GM21526 (cell line): ENCODE measurements at regions not wholly inside any gene's neighbourhood (a gene's known extent, or its start where the extent isn't known, plus 50 kb on each side); places are given as distances from the start of the nearest gene placed in this dataset.

Source experiments
- ATAC-seq: cut with Tn5 transposase; IDR thresholded peaks from one replicate; pipeline ENCODE4 v1.9.1; 2021; ENCODE audit warnings: moderate library complexity; ENCODE audit not compliant: unreplicated experiment, low FRiP score

DNA sequence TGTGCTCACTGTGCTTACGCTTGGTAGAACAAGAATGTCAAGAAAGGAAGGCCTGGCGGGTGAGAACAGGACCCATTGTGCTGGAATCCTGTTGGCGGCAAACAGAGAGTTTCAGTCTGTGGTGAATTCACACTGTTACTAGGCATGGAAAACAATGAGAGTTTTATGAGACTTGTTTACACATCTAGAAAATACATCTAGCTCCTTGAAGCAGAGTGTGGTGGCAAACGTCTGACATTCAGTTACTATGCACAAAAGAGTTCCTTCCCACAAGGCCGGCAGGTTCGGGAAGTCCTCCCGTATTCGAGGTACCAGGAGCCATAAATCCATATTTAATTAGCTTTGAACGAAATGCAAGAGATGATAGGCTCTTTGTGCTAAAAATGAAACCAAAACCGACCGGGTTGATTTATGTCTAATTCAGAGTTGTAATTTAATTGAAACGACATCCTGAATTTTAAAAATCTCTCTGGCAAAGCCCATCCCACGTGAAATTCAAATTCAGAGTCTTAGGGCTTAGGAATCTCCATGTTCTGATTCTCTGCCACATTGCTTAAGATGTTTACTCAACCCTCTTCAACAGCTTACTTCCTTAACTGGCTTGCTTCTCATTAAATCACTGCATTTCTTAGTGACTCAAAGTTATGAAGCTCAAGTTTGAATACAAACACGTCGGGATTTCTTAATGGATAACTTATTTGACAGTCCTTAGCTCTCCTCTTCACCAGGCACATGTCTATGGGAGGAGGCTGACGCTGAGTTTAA, 299.9 kb upstream of the PITRM1 start:
- ATAC-seq = no peak

DNA sequence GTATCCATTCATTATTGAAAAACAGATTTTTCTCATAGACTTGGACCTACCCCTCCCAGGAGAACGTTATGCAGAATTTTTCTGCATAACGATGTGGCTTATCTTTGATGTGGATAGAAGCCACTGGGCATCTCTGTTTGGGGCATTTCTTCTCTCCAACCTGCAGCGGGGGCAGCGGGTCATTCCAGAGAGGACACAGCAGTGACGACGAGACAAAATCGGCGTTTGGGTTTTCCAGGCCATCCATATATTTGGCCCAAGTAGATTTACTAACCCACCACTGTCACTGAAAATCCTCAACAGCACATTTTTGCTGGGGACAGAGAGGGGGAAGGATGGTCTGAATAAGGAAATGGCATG, 299.3 kb upstream of the PITRM1 start:
- no peak for ATAC-seq

DNA sequence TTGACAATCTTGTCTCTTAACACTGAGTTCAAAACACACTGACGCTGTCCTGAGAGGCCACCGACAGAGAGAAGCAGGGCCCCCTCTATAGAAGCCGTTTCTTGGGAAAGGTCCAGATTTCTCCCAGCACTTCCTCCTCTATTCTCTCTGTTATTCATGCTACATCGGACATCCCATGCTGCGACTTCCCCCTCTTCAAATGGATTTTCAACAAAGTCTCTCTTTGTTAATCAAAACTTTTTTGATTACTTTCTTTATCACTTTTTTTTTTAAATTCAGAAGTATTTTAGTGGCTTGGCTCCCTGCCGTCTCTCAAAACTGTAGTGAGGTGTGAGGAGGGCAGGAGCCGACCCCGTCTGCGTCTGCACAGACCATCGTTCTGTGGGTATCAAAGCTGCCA, 298.9 kb upstream of the PITRM1 start:
- ATAC-seq = no peak

DNA sequence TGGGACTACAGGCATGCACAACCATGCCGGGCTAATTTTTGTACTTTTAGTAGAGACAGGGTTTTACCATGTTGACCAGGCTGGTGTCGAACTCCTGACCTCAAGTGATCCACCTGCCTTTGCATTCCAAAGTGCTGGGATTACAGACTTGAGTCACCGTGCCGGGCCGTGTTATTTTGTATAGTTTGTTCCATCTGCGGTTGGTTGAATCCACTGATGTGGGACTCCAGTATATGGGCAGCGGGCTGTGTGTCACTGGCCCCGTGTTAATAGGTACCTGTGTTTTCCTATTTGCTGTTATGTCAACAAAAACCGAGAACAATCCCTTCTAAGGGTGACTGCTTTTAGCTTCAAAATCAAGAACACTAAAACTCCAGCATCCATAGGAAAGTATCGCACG, 297.6 kb upstream of the PITRM1 start:
- no peak for ATAC-seq

DNA sequence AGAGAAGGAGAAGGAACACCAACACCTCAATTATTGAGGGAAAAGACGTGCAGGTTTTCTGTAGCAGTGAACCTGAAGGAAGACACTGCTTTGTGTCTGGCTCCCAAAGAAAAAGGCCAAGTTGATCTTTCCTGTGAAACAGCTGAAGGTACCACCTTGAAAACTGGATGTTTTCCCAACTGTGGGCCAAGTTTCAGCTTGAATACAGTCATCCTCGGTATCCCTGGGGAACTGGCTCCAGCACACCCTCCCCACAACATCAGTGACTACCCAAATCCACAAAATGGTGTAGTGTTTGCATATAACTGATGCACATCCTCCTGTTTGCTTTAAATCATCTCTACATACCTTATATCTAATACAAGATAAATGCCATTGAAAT, 297.0 kb upstream of the PITRM1 start:
- no peak for ATAC-seq

DNA sequence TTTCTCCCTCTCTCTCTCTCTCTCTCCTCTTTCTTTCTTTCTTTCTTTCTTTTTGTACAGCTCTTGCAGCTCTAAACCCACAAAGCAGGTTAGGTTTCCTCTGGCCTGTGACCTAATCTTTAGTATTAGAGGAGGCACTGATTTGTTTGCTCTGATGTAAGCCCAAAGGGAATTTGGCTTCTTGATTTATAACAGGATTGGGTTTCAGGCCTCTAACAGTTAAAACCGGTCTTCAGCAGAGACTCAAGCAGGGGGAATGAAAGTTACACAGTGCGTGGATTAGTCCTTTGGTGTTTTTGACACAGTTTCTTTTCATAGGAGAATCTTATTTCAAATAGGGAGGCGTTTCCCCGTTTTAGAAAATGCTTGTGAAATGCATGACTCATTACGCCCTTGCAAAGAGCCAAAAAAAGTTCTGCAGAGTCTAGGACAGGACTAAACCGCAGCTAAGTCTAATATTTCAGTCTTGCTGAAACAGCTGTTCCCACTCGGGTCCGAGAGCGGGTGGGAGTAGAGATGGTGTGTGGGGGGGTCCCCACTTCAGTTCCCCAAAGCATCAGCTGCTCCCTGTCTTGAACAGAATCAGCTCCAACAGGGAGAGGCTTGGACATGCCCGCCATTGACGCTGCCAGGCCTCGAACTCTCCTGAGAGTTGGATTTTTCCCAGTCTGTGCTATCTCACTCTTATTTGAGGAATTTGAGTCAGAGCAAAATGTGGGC, 296.5 kb upstream of the PITRM1 start:
- no peak for ATAC-seq

DNA sequence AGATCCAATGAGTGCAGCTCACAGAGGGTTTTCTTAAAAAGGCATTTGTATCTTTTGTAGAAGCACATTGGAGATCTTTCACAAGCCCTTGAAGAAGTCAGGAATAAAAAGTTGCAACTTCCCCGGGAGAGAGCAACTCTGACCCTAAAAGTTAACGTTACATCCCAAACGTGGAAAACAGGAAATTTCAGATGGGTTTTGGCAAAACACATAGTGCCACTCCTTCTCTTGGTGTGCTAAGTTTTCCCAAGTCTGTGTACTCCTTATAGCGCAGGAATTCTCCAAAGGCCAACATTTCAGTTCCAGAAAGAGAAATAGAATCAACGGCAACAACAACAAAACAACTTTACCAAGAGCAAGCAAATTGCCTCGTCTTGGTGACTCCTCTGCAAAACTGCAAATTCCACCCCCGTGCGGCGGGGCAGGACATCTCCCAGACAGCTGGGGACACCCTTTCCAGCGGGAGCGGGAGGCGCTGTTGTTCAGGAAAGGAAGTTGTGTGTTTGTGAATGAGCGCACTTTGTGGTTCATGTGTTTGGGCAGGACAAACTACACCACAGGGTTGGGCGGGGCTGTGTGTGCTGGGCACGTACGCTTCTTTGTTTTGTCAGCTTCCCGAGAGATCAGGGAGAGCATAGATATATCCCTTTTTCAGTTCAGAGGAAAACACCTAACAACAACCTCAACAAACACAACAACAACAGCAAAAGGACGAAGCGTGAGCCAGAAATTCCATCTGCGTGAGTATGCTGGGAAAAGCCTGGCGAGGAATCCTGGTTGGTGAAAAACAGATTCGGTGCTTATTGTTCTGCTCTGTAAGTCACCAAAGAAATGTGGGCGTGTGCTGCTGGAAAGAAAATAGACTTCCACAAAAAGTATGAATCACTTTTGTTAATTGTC, 294.7 kb upstream of the PITRM1 start:
- no peak for ATAC-seq

DNA sequence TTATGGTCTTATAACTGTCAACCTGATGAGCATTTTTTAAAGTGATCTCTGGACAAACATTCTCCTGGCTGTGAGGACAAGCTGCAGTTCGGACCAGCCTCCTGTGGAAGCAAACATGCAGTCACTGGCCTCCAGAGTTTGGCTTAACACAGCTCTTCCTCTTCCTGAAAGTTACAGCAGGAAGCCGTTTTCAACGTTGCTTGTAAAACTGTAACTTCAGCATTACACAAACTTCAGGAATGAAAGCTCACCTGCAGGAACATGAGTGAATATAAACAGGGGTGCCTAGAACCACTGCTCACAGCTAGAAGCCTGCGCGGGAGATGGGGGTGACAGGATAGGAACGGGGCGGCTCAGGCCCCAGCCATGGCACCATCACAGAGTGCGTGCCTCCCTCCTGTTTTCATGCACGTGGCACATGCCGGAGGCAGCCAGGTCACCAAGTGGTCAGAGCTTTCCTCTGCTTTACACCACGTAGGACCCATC, 292.9 kb upstream of the PITRM1 start:
- no peak for ATAC-seq

DNA sequence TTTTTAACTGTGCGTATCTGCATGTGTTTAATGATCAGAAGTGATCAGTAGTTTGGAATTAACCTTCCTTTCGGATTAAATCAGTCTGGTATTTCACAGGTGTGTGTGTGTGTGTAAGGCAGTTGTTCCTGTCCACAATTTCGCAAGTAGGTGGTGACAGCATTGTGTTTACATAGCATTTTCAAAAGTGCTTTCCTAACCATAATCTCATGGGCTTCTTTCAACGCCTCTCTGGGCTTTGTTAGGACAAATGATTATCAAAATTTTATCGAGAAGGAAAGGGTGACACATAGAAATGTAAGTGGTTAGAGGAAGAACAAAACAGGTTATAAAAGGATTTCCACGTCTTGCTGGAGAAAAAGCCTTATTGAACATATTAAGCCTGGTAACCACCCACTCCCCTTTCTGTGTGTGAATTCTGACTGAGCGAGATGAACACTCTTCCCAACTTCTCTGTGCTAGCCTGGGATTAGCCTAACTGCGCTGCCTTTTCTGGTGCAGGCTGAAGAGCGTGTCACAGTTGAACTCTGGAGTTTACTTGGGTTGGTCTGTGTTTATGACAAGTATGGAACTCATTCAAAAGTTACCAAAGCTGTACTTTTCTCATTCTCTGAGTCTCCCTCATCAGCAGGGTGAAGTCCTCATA, 292.3 kb upstream of the PITRM1 start:
- no peak for ATAC-seq

DNA sequence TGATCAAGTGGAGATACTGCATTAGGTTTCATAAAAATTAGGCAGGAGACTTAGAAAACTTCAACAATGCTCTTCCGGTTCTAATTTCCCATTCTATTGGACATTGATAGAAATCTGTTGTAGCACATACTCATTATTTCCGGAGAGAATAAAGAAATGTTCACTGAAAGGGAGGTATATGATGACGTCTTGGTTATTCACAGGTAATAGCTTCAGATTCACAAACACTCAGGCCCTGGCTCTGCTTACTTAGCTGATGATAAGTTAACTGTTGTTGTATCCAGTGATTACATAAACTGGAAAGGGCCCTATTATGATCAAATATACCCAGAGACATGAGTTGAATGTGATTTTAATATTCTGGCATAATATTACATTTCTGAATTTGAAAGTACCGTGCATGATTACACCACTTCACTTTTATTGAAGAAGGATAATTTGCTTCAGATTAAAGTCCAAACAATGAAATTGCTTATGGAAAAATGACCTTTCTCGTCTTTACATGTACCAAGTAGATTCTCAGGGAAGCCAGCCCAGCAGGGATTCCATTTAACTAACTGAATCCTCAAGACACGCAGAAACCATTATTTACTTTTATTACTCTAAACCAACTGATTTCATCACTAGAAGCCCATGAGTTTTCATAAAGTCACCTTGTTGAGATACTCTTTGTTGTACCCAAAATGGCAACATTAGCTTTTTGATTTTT, 288.0 kb upstream of the PITRM1 start:
- ATAC-seq = no peak

DNA sequence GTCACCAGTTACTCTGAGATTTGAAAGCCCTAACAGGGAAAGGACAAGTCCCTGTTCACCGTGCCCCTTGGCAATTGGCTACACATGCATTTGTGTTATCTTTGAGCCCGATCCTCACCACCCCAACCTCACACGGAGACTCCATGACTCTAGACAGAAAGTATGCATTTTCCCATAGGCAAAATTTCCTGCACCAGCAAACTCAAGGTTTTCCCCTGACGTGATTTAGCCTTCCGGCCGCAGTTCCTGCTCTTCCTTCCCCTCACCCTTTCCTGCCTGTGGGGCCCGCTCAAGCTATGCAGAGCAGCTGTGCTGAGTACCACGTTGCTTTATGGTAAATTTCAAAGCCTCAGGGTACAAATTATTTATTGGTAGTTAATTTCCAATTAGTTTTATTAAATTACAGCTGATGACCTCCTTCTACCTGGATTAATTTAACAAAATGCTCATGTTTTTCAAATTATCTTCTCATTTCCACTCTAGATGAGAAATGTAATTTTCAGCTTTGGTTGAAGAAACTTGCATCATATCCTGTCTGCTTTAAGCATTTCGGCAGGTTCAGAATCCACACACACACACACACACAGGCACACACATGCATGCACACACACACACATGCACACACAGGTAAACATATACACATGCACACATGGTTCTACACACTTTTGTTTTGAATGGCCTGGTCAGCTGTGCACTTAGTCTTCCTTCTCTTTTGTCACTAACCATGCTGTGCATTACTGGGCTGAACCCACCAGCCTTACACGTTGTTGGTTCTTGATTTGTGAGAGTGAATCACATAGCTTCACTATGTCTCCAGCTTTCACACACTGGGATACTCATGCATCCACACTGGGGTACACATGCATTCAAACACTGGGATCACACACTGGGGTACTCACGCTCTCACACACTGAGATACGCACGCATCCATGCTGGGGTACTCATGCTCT, 283.1 kb upstream of the PITRM1 start:
- no peak for ATAC-seq

DNA sequence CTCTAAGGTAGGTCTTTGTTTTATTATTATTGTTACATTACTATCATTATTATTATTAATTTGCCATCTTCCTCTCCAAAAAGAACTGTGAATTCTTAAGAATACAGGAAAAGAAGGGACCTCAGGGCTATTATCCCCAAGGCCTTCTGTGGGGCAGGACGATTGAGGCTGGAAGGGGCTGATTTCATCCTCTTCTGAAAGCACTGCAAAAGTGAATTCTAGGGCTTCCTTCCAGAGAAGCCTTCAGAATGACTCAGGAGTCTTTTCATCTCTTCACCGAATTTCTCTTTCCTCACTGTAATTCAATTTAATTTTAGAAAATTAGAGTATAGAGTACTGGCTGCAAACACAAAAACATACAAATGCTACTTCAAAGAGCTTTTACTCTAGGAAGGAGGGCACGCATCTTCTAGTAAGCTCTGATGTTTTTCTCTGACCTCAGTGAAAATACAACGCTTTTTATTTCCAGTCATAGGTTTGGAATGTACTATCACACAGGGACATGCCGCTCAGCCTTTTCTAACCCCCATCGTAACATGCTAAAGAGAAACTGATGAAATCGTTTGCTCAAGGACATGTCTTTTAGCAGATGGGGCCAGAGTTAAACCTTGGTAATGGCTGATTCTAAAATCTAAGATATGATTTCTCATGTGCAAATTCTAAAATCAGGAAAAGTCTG, 280.2 kb upstream of the PITRM1 start:
- no peak for ATAC-seq

DNA sequence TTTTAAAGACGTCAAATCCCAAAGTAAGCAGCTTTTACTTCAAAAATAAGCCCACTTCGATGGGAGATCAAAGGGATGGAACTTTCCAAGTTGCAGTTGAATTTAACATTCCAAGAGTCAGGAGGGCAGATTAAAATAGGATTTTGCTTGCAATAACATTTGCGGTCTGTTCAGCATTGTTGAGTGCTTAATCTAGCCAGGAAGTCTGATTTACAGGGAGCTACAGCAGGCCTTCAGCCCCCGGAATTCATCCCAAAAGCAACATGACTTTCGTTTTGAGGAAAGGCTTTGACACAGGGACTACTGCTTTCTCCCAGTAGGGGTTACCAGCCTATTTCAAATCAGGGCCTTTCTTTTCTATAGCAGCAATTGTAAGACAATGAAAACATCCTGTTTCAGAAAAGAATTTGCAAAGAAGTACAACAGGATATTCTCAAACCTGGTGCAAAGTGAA, 279.6 kb upstream of the PITRM1 start:
- no peak for ATAC-seq

DNA sequence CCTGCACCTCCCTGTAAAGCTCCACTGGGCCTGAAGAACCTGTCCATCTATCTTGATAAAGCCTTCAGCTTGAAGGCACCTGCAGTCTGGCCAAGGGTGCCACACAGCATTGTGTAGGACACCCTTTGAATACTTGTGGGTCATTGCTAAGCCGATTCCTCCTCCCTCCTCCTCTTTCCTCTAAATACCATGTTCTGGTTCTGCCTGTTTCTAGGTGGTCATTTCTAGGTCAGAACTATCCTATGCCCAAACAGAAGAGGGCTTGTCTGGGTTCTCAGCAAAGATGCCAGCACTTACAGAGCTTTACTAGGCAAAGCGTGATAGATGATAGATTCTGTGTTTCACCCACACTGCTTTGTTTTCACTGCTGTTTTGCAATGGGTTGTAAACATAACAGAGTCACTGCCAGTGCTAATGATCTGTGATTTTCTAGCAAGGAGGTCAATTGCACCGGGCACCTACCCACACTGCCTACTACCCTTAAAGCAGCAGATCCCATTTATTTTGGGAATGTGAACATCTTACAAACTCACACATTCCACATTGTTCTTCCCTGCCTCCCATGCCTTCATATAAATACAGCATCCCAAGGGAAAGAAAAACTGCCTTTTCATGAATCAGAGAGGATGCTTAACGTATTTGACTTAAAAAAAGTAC, 279.1 kb upstream of the PITRM1 start:
- ATAC-seq = no peak

DNA sequence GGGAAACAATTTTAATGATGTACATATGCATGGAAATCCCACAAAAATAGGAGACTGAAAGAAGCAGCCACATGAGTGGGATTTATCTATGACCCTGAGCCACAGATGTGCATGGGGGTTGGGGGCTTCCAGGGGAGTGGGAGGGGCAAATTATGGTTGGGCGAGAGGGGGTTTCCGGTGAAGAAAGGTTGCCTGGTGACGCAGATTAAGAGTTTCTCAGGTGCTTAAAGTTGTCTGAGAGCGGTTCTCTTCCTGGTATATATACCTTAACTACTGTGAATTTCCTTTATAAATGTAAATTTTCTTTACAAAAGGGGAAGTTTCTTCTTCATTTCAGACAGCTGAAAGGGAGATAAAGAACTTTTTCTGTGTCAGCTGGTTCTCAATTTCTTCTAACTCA, 273.6 kb upstream of the PITRM1 start:
- no peak for ATAC-seq

DNA sequence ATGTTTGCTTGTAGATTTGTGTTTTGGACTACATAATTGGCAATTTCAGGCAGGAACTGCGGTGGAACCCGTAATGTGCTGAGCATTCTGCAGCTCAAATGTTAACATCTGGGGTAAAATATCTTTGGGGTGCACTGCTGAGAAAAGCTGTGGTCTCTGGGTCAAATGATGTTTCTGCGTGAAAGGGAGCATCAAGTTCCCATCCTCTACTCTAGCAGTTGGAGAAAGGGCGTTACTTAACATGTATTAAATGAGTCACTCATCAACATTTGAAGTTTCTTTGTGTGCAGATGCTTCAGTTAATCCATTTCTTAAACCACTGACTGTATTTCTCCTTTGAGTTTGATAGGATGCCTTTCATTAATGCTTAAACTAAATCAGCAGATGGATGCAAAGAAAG, 273.1 kb upstream of the PITRM1 start:
- ATAC-seq = no peak

DNA sequence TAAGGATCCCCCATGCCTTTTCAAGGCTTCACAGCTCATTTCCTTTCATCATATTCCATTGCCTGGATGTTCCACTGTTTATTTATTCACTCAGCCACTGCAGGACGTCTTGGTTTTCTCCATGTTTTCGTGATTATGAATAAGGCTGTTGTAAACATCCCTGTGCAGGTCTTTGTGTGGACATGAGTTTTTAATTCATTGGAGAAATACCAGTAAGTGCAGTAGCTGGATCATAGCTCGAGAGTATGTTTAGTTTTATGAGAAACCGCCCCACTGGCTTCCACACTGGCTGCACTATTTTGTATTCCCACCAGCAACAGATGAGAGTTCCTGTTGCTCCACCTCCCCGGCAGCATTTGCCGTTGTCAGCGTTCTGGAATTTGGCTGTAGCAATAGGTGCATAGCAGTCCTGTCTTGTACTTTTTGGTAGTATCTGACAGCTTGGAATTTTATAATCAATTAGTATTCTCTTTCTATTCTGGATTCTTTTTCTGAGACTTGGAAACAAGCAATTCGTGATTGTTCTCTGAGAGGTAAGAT, 269.9 kb upstream of the PITRM1 start:
- no peak for ATAC-seq

DNA sequence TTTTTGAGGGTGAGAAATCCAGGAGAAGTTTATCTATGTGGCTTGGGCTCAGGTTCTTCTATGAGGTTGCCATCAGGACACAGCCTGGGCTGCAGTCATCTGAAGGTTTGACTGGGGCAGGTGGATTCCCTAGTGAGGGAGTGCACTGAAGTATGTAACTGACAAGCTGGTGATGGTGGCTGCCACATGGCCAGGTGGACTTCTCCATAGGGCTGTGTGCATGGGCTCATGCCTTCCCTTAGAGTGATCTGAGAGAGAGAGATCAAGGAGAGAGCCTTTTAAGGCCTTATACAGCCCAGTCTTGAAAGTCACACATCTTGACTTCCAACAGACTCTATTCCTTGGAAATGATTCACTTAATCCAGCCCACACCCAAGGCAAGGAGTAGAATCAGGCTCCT, 266.6 kb upstream of the PITRM1 start:
- ATAC-seq = no peak
